ENCODE measurements at regions not wholly inside any gene's neighbourhood (a gene's known extent, or its start where the extent isn't known, plus 50 kb on each side); places are given as distances from the start of the nearest gene placed in this dataset.

GRCh38 chr5:35457912-35458823, 159.5 kb upstream of the SPEF2 start:
- TF ChIP-seq CTCF (IDR thresholded peaks at IDR 0.05): no peak
- intact Hi-C loops (cut with micrococcal nuclease): no loop called here
- no peak overlapping the region for H3K27ac ChIP-seq (ENCODE audit: low read length)
- no peak overlapping the region for H3K4me3 ChIP-seq (ENCODE audit: low read length)
- whole genome bisulfite sequencing (ENCODE audit: insufficient coverage): 65% methylated on average over 5 of the region's 5 CpGs
- H3K36me3 ChIP-seq (ENCODE audit: control insufficient read depth, insufficient read depth, low read length): no peaks in the 10 kb centered on the region
- Mint-ChIP-seq H3K4me3 (no peak overlapping the region), H3K27ac (no peak overlapping the region), H3K36me3 (no peaks in the 10 kb centered on the region), H3K27me3 (ENCODE audit: low read depth in 2 of 2) (peaks cover 0 to 2% of the 10 kb centered on the region in 2 donors), H3K9me3 (peaks cover 0 to 5% of the 10 kb centered on the region in 2 donors), H3K4me1 (no peaks in the 10 kb centered on the region)
- H3K27me3 ChIP-seq (ENCODE audit: control insufficient read depth, insufficient read depth, low read length): no peaks in the 10 kb centered on the region
- ATAC-seq (no peak), DNase-seq (no peak)
- H3K9me3 ChIP-seq (ENCODE audit: control insufficient read depth, insufficient read depth, low read length): peaks cover 3% of the 10 kb centered on the region
- no peaks in the 10 kb centered on the region for H3K4me1 ChIP-seq (ENCODE audit: control insufficient read depth, insufficient read depth, low read length)

GRCh38 chr5:35456506-35456905, 161.2 kb upstream of the SPEF2 start:
- no peak overlapping the region for H3K27ac Mint-ChIP-seq
- intact Hi-C loops (cut with micrococcal nuclease): no loop called here
- peaks cover 0 to 5% of the 10 kb centered on the region in 2 donors for H3K9me3 Mint-ChIP-seq
- no peaks in the 10 kb centered on the region for H3K36me3 ChIP-seq (ENCODE audit: control insufficient read depth, insufficient read depth, low read length)
- H3K4me3 Mint-ChIP-seq: no peak overlapping the region
- no peak overlapping the region for H3K4me3 ChIP-seq (ENCODE audit: low read length)
- no peaks in the 10 kb centered on the region for H3K4me1 ChIP-seq (ENCODE audit: control insufficient read depth, insufficient read depth, low read length)
- TF ChIP-seq CTCF (IDR thresholded peaks at IDR 0.05): no peak
- H3K27me3 ChIP-seq (ENCODE audit: control insufficient read depth, insufficient read depth, low read length): no peaks in the 10 kb centered on the region
- H3K36me3 Mint-ChIP-seq: no peaks in the 10 kb centered on the region
- 87% methylated on average over 1 of the region's 1 CpG for WGBS (ENCODE audit: insufficient coverage)
- no peaks in the 10 kb centered on the region for H3K4me1 Mint-ChIP-seq
- H3K9me3 ChIP-seq (ENCODE audit: control insufficient read depth, insufficient read depth, low read length): peaks cover 3% of the 10 kb centered on the region
- no peak for DNase-seq
- no peak for ATAC-seq
- peaks cover 0 to 2% of the 10 kb centered on the region in 2 donors for H3K27me3 Mint-ChIP-seq (ENCODE audit: low read depth in 2 of 2)
- H3K27ac ChIP-seq (ENCODE audit: low read length): no peak overlapping the region

GRCh38 chr5:35454011-35454525, 163.6 kb upstream of the SPEF2 start:
- no peaks in the 10 kb centered on the region for H3K27me3 Mint-ChIP-seq (ENCODE audit: low read depth in 2 of 2)
- Histone ChIP-seq H3K9me3 (ENCODE audit: control insufficient read depth, insufficient read depth, low read length) (peaks cover 3% of the 10 kb centered on the region), H3K36me3 (ENCODE audit: control insufficient read depth, insufficient read depth, low read length) (no peaks in the 10 kb centered on the region), H3K27ac (ENCODE audit: low read length) (no peak overlapping the region), H3K4me1 (ENCODE audit: control insufficient read depth, insufficient read depth, low read length) (no peaks in the 10 kb centered on the region), H3K27me3 (ENCODE audit: control insufficient read depth, insufficient read depth, low read length) (no peaks in the 10 kb centered on the region), H3K4me3 (ENCODE audit: low read length) (no peak overlapping the region)
- H3K36me3 Mint-ChIP-seq: no peaks in the 10 kb centered on the region
- ATAC-seq (no peak), DNase-seq (no peak)
- WGBS (ENCODE audit: insufficient coverage): 80% methylated on average over 1 of the region's 3 CpGs
- H3K9me3 Mint-ChIP-seq: peaks cover 9% of the 10 kb centered on the region in 2 donors
- intact Hi-C loops (cut with micrococcal nuclease): no loop called here
- no peak overlapping the region for H3K4me3 Mint-ChIP-seq
- TF ChIP-seq CTCF (IDR thresholded peaks at IDR 0.05): no peak
- H3K4me1 Mint-ChIP-seq: no peaks in the 10 kb centered on the region
- H3K27ac Mint-ChIP-seq: no peak overlapping the region

Measured in natural killer cell (primary cell).